Choroid plexus epithelial cell (primary cell): ENCODE measurements at regions not wholly inside any gene's neighbourhood (a gene's known extent, or its start where the extent isn't known, plus 50 kb on each side); places are given as distances from the start of the nearest gene placed in this dataset.

Experiments
- DNase-seq: peaks from one replicate; pipeline ENCODE4 v3.0.0-alpha.2; 2010; ENCODE audit warnings: low read depth
- H3K4me3 ChIP-seq: 2 replicates; pipeline ENCODE4 v1.5.1; 2011; ENCODE audit warnings: low read depth, mild to moderate bottlenecking, control low read depth, low read length, moderate library complexity
- TF ChIP-seq, protein P1 (sequence below): conservative IDR thresholded peaks from 2 replicates; pipeline ENCODE4 v1.5.1; 2011; ENCODE audit warnings: low read depth, mild to moderate bottlenecking, control low read depth, inconsistent platforms, low read length, moderate library complexity

DNA sequence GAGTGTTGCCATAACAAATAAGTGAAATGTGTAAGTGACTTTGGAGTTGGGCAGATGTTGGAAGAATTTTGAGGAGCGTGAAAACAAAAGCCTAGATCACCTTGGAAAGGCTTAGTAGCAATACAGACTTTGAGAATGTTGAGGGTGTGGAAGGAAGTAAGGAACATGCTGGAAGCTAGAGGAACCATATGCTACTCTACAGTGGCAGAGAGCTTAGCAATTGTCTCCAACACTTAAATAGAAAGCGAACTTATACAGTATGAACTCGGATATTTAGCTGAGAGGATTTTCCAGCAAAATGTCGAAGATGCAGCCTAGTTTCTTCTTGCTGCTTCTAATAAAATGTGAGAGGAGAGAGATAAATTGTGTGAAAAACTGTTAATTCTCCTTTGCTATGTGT is 271.2 kb downstream of the ADRA2A start:
- TF ChIP-seq, protein P1, sequence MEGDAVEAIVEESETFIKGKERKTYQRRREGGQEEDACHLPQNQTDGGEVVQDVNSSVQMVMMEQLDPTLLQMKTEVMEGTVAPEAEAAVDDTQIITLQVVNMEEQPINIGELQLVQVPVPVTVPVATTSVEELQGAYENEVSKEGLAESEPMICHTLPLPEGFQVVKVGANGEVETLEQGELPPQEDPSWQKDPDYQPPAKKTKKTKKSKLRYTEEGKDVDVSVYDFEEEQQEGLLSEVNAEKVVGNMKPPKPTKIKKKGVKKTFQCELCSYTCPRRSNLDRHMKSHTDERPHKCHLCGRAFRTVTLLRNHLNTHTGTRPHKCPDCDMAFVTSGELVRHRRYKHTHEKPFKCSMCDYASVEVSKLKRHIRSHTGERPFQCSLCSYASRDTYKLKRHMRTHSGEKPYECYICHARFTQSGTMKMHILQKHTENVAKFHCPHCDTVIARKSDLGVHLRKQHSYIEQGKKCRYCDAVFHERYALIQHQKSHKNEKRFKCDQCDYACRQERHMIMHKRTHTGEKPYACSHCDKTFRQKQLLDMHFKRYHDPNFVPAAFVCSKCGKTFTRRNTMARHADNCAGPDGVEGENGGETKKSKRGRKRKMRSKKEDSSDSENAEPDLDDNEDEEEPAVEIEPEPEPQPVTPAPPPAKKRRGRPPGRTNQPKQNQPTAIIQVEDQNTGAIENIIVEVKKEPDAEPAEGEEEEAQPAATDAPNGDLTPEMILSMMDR, result no peak

DNA sequence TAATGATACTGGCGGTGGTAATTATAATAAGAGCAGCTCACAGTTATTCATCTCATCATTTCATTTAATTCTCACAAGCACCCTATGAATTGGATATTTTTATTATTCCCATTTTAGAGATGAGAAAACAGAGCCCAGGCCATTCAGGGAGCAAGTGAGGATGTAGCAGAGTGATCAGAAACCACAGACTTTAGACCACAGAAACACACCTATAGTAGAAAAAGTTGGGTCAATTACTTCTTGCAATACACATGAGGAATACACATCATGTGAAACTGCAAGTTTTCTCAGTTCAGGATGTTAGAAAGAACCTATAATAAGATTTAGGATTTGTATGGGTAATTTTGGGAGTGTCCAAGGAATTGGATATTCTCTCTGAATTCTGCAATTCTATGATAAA is 278.0 kb downstream of the ADRA2A start:
- TF ChIP-seq, protein P1, result no peak

More for the DNA sequence above, 271.2 kb downstream of the ADRA2A start:
- DNase-seq, result no peak
- H3K4me3 ChIP-seq, result no peak overlapping the region

DNA sequence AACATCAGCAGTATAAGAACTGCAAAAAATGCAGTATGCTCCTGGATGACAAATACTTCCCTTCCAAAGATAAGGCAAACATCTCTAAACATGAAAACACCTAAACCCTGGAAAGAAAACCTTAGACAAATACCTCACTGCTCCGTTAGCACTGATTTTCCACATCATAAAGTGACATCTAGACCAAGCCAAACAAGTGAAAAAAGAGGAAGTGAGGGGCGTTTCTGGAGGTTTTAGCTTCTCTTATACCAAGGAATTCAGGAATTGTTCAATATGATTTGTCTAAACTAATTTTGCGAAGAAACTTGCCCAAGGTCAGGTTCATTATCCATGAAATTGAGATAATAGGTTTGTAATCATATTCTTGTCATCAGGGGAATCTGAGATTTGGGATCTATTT is 279.7 kb downstream of the ADRA2A start:
- DNase-seq, result no peak

More for the DNA sequence above, 278.0 kb downstream of the ADRA2A start:
- H3K4me3 ChIP-seq, result no peak overlapping the region
- no peak for DNase-seq

DNA sequence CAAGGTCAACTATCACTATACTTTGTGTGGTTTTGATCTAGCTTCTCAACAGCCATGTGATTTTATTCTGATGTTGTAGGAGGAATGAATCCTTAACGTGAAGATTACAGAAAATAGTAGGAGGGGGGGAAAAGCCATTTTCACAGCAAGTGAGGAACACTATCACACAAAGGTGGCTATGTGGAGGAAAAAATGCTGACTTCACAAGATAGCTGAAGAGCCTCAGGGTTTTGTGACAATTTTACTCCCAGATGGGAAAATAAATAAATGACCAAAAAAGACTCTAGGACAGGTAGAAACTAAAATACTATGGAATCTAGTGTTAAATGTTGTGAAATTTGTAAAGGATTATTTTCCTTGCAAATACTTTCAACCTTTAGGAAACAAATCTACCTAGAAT is 281.0 kb downstream of the ADRA2A start:
- no peak overlapping the region for H3K4me3 ChIP-seq
- DNase-seq, result no peak
- TF ChIP-seq, protein P1, result no peak

More for the DNA sequence above, 279.7 kb downstream of the ADRA2A start:
- TF ChIP-seq, protein P1, result no peak
- H3K4me3 ChIP-seq, result no peak overlapping the region

DNA sequence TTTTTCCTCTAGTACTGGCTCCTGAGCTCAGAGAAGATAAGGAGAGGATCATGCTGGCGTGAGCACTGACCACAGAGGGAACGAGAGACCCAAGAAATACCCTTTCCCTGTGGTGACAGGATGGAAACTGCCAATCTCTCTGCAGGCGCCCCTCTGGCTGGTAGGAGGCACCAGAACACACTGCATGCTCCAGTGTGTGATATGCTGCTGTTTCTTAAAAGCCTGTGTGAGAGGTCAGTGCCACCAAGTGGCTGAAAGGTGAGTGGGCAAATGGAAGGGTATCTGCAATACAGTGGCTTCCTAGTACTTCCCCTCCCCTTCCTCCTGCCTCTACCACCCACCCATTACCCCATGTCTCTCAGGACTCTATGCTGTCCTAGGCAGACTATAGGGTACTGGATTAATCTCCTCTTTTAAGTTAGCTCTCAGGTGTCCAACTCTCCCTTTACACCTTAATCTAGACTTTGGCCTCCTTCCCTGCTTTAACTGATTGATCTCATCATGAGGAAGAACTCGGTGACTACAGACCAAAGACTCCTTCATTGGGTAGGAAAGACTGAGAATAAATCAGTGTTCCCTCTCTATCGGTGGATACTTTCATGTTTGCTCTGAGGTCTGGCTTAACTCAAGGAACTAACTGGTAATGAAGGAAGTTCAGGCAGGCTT is 283.6 kb downstream of the ADRA2A start:
- TF ChIP-seq, protein P1, result no peak
- peak; percentile 1 for DNase-seq
- no peak overlapping the region for H3K4me3 ChIP-seq

DNA sequence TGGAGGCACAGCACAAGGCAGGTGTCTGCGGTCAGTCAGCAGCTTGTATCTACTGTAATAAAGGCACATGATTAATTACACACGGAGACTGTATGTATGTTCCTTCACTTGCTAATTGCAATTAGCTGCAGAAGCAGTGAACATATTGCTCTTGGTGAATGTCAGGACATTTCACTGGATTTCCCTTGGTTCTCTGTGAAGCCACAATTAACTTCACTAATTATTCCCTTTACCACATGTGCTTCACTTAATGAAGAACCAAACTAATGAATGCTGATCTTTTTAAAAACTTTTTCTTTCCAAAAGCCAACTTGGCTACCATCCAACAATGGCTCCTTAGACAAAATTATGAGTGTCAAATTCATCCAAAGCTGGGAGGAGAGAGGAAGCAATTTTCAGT is 290.7 kb downstream of the ADRA2A start:
- no peak for DNase-seq
- TF ChIP-seq, protein P1, result no peak
- H3K4me3 ChIP-seq, result no peak overlapping the region

DNA sequence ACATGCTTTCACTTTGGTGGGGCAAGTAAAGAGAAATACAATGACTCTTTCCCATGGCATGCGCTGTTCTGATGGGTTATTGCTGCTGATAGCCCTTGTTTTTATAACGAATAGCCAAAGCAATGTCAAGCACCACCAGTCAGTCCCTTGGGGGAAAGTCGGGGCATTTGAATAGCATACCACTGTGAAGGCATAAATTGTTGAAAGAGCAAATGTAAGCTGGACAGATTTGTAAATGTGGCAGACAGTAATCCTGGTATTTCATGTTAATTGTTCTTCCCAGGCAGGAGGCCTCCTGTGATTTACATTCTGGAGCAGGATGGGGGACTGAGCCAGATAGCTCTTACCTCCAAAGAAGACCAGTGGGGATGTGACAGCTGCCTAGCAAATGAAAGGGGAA is 293.3 kb downstream of the ADRA2A start:
- H3K4me3 ChIP-seq, result no peak overlapping the region
- TF ChIP-seq, protein P1, result no peak
- DNase-seq, result no peak
